IMR-90 (cell line): ENCODE measurements at regions not wholly inside any gene's neighbourhood (a gene's known extent, or its start where the extent isn't known, plus 50 kb on each side); places are given as distances from the start of the nearest gene placed in this dataset.

Experiments
- BHLHE40 ChIP-seq: fragments of 150-350 bp; IDR thresholded peaks from 2 replicates; pipeline ENCODE4 v1.6.1; 2016; ENCODE audit warnings: mild to moderate bottlenecking, low read depth, low read length
- CEBPB ChIP-seq: IDR thresholded peaks from 2 replicates; pipeline ENCODE4 v1.6.1; 2012; ENCODE audit warnings: low read depth, low read length, improper control_type of control experiment
- CTCF ChIP-seq: conservative IDR thresholded peaks from 2 replicates; pipeline ENCODE4 v1.5.1; 2012; ENCODE audit warnings: mild to moderate bottlenecking, low read depth, low read length, improper control_type of control experiment
- FOS ChIP-seq: fragments of 150-350 bp; IDR thresholded peaks from 2 replicates; pipeline ENCODE4 v1.6.1; 2016; ENCODE audit warnings: low read depth, low read length
- MAFK ChIP-seq: IDR thresholded peaks from 2 replicates; pipeline ENCODE4 v1.6.1; 2012; ENCODE audit warnings: low read depth, low read length, improper control_type of control experiment
- MAZ ChIP-seq: IDR thresholded peaks from 2 replicates; pipeline ENCODE4 v1.6.1; 2012; ENCODE audit warnings: low read depth, mild to moderate bottlenecking, low read length, improper control_type of control experiment, moderate library complexity, borderline replicate concordance
- MXI1 ChIP-seq: IDR thresholded peaks from 2 replicates; pipeline ENCODE4 v1.6.1; 2012; ENCODE audit warnings: low read depth, mild to moderate bottlenecking, low read length, moderate library complexity, borderline replicate concordance
- POLR2A ChIP-seq: IDR thresholded peaks from 2 replicates; pipeline ENCODE4 v1.6.1; 2012; ENCODE audit warnings: mild to moderate bottlenecking, low read depth, low read length
- RAD21 ChIP-seq: IDR thresholded peaks from 2 replicates; pipeline ENCODE4 v1.6.1; 2012; ENCODE audit warnings: low read length, improper control_type of control experiment
- RCOR1 ChIP-seq: IDR thresholded peaks from 2 replicates; pipeline ENCODE4 v1.6.1; 2012; ENCODE audit warnings: mild to moderate bottlenecking, low read length, improper control_type of control experiment; ENCODE audit not compliant: insufficient replicate concordance
- RFX5 ChIP-seq: IDR thresholded peaks from 2 replicates; pipeline ENCODE4 v1.8.0; 2012; ENCODE audit warnings: low read depth, mild to moderate bottlenecking, low read length, moderate library complexity

- TF ChIP-seq CTCF (no peak), POLR2A (no peak), RCOR1 (no peak), BHLHE40 (no peak), MAFK (no peak), RFX5 (no peak), CEBPB (no peak), RAD21 (no peak), MAZ (no peak), MXI1 (no peak), FOS (no peak)
Measured at GRCh38 chrX:95539041-95539440, 1145.6 kb upstream of the DIAPH2 start.
